ENCODE measurements at regions not wholly inside any gene's neighbourhood (a gene's known extent, or its start where the extent isn't known, plus 50 kb on each side); places are given as distances from the start of the nearest gene placed in this dataset.
"Not testable (repeated sequence)": the region's sequence is repeated elsewhere in the genome, so short reads cannot be mapped to it uniquely, and the experiment has no call there.

DNA sequence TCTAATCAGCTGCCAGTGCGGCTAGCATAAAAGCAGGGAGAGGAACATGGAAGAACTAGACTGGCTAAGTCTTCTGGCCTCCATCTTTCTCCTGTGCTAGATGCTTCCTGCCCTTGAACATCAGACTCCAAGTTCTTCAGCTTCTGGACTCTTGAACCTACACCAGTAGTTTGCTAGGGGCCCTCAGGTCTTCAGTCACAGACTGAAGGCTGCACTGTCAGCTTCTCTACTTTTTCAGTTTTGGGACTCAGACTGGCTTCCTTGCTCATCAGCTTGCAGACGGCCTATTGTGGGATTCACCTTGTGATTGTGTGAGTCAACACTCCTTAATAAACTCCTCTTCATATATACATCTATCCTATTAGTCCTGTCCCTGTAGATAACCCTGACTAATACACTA, 162.2 kb downstream of the MRPS30 start:
- not testable (repeated sequence) for H3K9me3 ChIP-seq (ENCODE audit: control insufficient read depth in 3 of 3, low read length in 3 of 3); H3K27ac ChIP-seq (ENCODE audit: low read depth, low read length); H3K9ac ChIP-seq (ENCODE audit: low read depth in 1 of 3, low read length in 3 of 3); H3K4me1 ChIP-seq (ENCODE audit: control insufficient read depth in 3 of 3, insufficient read depth in 3 of 3, low read length in 3 of 3); H3K4me3 ChIP-seq (ENCODE audit: low read length in 3 of 3); H3K36me3 ChIP-seq (ENCODE audit: control insufficient read depth in 3 of 3, insufficient read depth in 3 of 3, low read length in 3 of 3); H3K27me3 ChIP-seq (ENCODE audit: control insufficient read depth in 3 of 3, insufficient read depth in 3 of 3, low read length in 3 of 3)

GRCh38 chr5:44974813-44975212, 166.1 kb downstream of the MRPS30 start:
- Histone ChIP-seq H3K4me1 (ENCODE audit: control insufficient read depth in 3 of 3, insufficient read depth in 3 of 3, low read length in 3 of 3) (no peaks in the 10 kb centered on the region), H3K27me3 (ENCODE audit: control insufficient read depth in 3 of 3, insufficient read depth in 3 of 3, low read length in 3 of 3) (no peaks in the 10 kb centered on the region), H3K4me3 (ENCODE audit: low read length in 3 of 3) (no peak overlapping the region), H3K9ac (ENCODE audit: low read depth in 1 of 3, low read length in 3 of 3) (no peak overlapping the region), H3K36me3 (ENCODE audit: control insufficient read depth in 3 of 3, insufficient read depth in 3 of 3, low read length in 3 of 3) (no peaks in the 10 kb centered on the region), H3K27ac (ENCODE audit: low read depth, low read length) (no peak overlapping the region), H3K9me3 (ENCODE audit: control insufficient read depth in 3 of 3, low read length in 3 of 3) (peaks cover 3 to 7% (median 5%) of the 10 kb centered on the region in 3 donors)

DNA sequence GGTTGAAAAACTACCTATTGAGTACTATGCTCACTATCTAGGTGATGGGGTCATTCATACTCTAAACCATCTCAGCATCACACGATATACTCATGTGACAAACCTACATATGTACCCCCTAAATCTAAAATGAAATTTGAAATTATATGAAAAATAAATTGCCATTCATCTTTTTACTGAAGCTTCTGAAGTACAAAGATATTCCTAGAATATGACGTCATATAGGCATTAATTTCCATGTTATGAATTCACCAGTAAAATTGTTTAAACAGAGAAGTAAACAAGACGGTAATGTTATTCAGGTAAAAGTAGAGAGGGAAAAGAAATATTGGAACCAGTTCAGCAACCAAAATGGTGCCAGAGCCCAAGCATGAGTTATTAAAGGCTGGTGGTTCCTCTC, 173.0 kb downstream of the MRPS30 start:
- Histone ChIP-seq H3K9ac (ENCODE audit: low read depth in 1 of 3, low read length in 3 of 3) (no peak overlapping the region), H3K36me3 (ENCODE audit: control insufficient read depth in 3 of 3, insufficient read depth in 3 of 3, low read length in 3 of 3) (no peaks in the 10 kb centered on the region), H3K9me3 (ENCODE audit: control insufficient read depth in 3 of 3, low read length in 3 of 3) (peaks cover 0 to 7% (median 2%) of the 10 kb centered on the region in 3 donors), H3K27ac (ENCODE audit: low read depth, low read length) (no peak overlapping the region), H3K4me3 (ENCODE audit: low read length in 3 of 3) (no peak overlapping the region), H3K27me3 (ENCODE audit: control insufficient read depth in 3 of 3, insufficient read depth in 3 of 3, low read length in 3 of 3) (no peaks in the 10 kb centered on the region), H3K4me1 (ENCODE audit: control insufficient read depth in 3 of 3, insufficient read depth in 3 of 3, low read length in 3 of 3) (no peaks in the 10 kb centered on the region)

DNA sequence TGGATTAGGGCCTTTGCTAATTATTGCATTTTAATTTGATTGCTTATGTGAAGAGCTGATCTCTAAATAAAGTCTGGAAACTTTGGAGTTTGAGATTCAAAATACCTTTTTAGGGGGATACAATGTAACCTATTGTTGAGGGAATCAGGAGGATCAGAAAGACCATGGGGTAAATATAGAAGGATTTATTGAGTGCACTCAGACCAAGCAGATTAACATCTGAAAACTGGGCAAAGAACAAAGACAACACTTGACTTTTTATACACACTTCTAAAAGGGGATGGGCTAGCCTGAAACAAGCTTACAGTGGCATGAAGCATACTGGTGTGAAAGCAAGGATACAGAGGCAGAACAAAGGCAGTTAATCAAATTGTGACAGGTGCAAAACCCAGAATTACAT, 174.3 kb downstream of the MRPS30 start:
- H3K36me3 ChIP-seq (ENCODE audit: control insufficient read depth in 3 of 3, insufficient read depth in 3 of 3, low read length in 3 of 3): no peaks in the 10 kb centered on the region
- H3K9me3 ChIP-seq (ENCODE audit: control insufficient read depth in 3 of 3, low read length in 3 of 3): peaks cover 0 to 7% (median 2%) of the 10 kb centered on the region in 3 donors
- H3K4me3 ChIP-seq (ENCODE audit: low read length in 3 of 3): no peak overlapping the region
- no peaks in the 10 kb centered on the region for H3K4me1 ChIP-seq (ENCODE audit: control insufficient read depth in 3 of 3, insufficient read depth in 3 of 3, low read length in 3 of 3)
- no peak overlapping the region for H3K27ac ChIP-seq (ENCODE audit: low read depth, low read length)
- no peaks in the 10 kb centered on the region for H3K27me3 ChIP-seq (ENCODE audit: control insufficient read depth in 3 of 3, insufficient read depth in 3 of 3, low read length in 3 of 3)
- H3K9ac ChIP-seq (ENCODE audit: low read depth in 1 of 3, low read length in 3 of 3): no peak overlapping the region

- Histone ChIP-seq H3K27me3 (ENCODE audit: control insufficient read depth in 3 of 3, insufficient read depth in 3 of 3, low read length in 3 of 3) (no peaks in the 10 kb centered on the region), H3K9ac (ENCODE audit: low read depth in 1 of 3, low read length in 3 of 3) (no peak overlapping the region), H3K27ac (ENCODE audit: low read depth, low read length) (no peak overlapping the region), H3K36me3 (ENCODE audit: control insufficient read depth in 3 of 3, insufficient read depth in 3 of 3, low read length in 3 of 3) (no peaks in the 10 kb centered on the region), H3K9me3 (ENCODE audit: control insufficient read depth in 3 of 3, low read length in 3 of 3) (peaks cover 0 to 7% (median 5%) of the 10 kb centered on the region in 3 donors), H3K4me3 (ENCODE audit: low read length in 3 of 3) (no peak overlapping the region), H3K4me1 (ENCODE audit: control insufficient read depth in 3 of 3, insufficient read depth in 3 of 3, low read length in 3 of 3) (no peaks in the 10 kb centered on the region)
These were observed 178.3 kb downstream of the MRPS30 start for GRCh38 chr5:44987026-44987425.

GRCh38 chr5:44991693-44992092, 182.9 kb downstream of the MRPS30 start:
- H3K9me3 ChIP-seq (ENCODE audit: control insufficient read depth in 3 of 3, low read length in 3 of 3): peaks cover 0 to 5% (median 0%) of the 10 kb centered on the region in 3 donors

GRCh38 chr5:44993286-44993685, 184.5 kb downstream of the MRPS30 start:
- Histone ChIP-seq H3K9me3 (ENCODE audit: control insufficient read depth in 3 of 3, low read length in 3 of 3) (peaks cover 0 to 5% (median 0%) of the 10 kb centered on the region in 3 donors), H3K4me3 (ENCODE audit: low read length in 3 of 3) (no peak overlapping the region), H3K27ac (ENCODE audit: low read depth, low read length) (no peak overlapping the region), H3K27me3 (ENCODE audit: control insufficient read depth in 3 of 3, insufficient read depth in 3 of 3, low read length in 3 of 3) (no peaks in the 10 kb centered on the region), H3K36me3 (ENCODE audit: control insufficient read depth in 3 of 3, insufficient read depth in 3 of 3, low read length in 3 of 3) (no peaks in the 10 kb centered on the region), H3K9ac (ENCODE audit: low read depth in 1 of 3, low read length in 3 of 3) (no peak overlapping the region), H3K4me1 (ENCODE audit: control insufficient read depth in 3 of 3, insufficient read depth in 3 of 3, low read length in 3 of 3) (no peaks in the 10 kb centered on the region)

More at GRCh38 chr5:44991693-44992092, 182.9 kb downstream of the MRPS30 start:
- Histone ChIP-seq H3K27ac (ENCODE audit: low read depth, low read length) (no peak overlapping the region), H3K9ac (ENCODE audit: low read depth in 1 of 3, low read length in 3 of 3) (no peak overlapping the region), H3K4me1 (ENCODE audit: control insufficient read depth in 3 of 3, insufficient read depth in 3 of 3, low read length in 3 of 3) (no peaks in the 10 kb centered on the region), H3K36me3 (ENCODE audit: control insufficient read depth in 3 of 3, insufficient read depth in 3 of 3, low read length in 3 of 3) (no peaks in the 10 kb centered on the region), H3K4me3 (ENCODE audit: low read length in 3 of 3) (no peak overlapping the region), H3K27me3 (ENCODE audit: control insufficient read depth in 3 of 3, insufficient read depth in 3 of 3, low read length in 3 of 3) (no peaks in the 10 kb centered on the region)

GRCh38 chr5:44997506-44997905, 188.8 kb downstream of the MRPS30 start:
- Histone ChIP-seq H3K27ac (ENCODE audit: low read depth, low read length) (no peak overlapping the region), H3K36me3 (ENCODE audit: control insufficient read depth in 3 of 3, insufficient read depth in 3 of 3, low read length in 3 of 3) (no peaks in the 10 kb centered on the region), H3K27me3 (ENCODE audit: control insufficient read depth in 3 of 3, insufficient read depth in 3 of 3, low read length in 3 of 3) (no peaks in the 10 kb centered on the region), H3K4me3 (ENCODE audit: low read length in 3 of 3) (no peak overlapping the region), H3K9ac (ENCODE audit: low read depth in 1 of 3, low read length in 3 of 3) (no peak overlapping the region), H3K9me3 (ENCODE audit: control insufficient read depth in 3 of 3, low read length in 3 of 3) (no peaks in the 10 kb centered on the region), H3K4me1 (ENCODE audit: control insufficient read depth in 3 of 3, insufficient read depth in 3 of 3, low read length in 3 of 3) (no peaks in the 10 kb centered on the region)

GRCh38 chr5:45007102-45007501, 198.4 kb downstream of the MRPS30 start:
- H3K9me3 ChIP-seq (ENCODE audit: control insufficient read depth in 3 of 3, low read length in 3 of 3); H3K9ac ChIP-seq (ENCODE audit: low read depth in 1 of 3, low read length in 3 of 3); H3K4me1 ChIP-seq (ENCODE audit: control insufficient read depth in 3 of 3, insufficient read depth in 3 of 3, low read length in 3 of 3); H3K4me3 ChIP-seq (ENCODE audit: low read length in 3 of 3); H3K27ac ChIP-seq (ENCODE audit: low read depth, low read length); H3K36me3 ChIP-seq (ENCODE audit: control insufficient read depth in 3 of 3, insufficient read depth in 3 of 3, low read length in 3 of 3); H3K27me3 ChIP-seq (ENCODE audit: control insufficient read depth in 3 of 3, insufficient read depth in 3 of 3, low read length in 3 of 3): not testable (repeated sequence)

- no peak overlapping the region for H3K9ac ChIP-seq (ENCODE audit: low read depth in 1 of 3, low read length in 3 of 3)
- H3K4me1 ChIP-seq (ENCODE audit: control insufficient read depth in 3 of 3, insufficient read depth in 3 of 3, low read length in 3 of 3): no peaks in the 10 kb centered on the region
These were observed 208.8 kb downstream of the MRPS30 start for GRCh38 chr5:45017568-45017967.

GRCh38 chr5:45029553-45029952, 220.8 kb downstream of the MRPS30 start:
- H3K4me3 ChIP-seq (ENCODE audit: low read length in 3 of 3): no peak overlapping the region
- no peak overlapping the region for H3K9ac ChIP-seq (ENCODE audit: low read depth in 1 of 3, low read length in 3 of 3)
- H3K36me3 ChIP-seq (ENCODE audit: control insufficient read depth in 3 of 3, insufficient read depth in 3 of 3, low read length in 3 of 3): no peaks in the 10 kb centered on the region
- no peaks in the 10 kb centered on the region for H3K4me1 ChIP-seq (ENCODE audit: control insufficient read depth in 3 of 3, insufficient read depth in 3 of 3, low read length in 3 of 3)
- no peak overlapping the region for H3K27ac ChIP-seq (ENCODE audit: low read depth, low read length)
- H3K27me3 ChIP-seq (ENCODE audit: control insufficient read depth in 3 of 3, insufficient read depth in 3 of 3, low read length in 3 of 3): no peaks in the 10 kb centered on the region
- no peaks in the 10 kb centered on the region for H3K9me3 ChIP-seq (ENCODE audit: control insufficient read depth in 3 of 3, low read length in 3 of 3)

More at GRCh38 chr5:45017568-45017967, 208.8 kb downstream of the MRPS30 start:
- Histone ChIP-seq H3K27me3 (ENCODE audit: control insufficient read depth in 3 of 3, insufficient read depth in 3 of 3, low read length in 3 of 3) (no peaks in the 10 kb centered on the region), H3K4me3 (ENCODE audit: low read length in 3 of 3) (no peak overlapping the region), H3K36me3 (ENCODE audit: control insufficient read depth in 3 of 3, insufficient read depth in 3 of 3, low read length in 3 of 3) (no peaks in the 10 kb centered on the region), H3K9me3 (ENCODE audit: control insufficient read depth in 3 of 3, low read length in 3 of 3) (no peaks in the 10 kb centered on the region), H3K27ac (ENCODE audit: low read depth, low read length) (no peak overlapping the region)
